K562 (cell line): ENCODE measurements at regions not wholly inside any gene's neighbourhood (a gene's known extent, or its start where the extent isn't known, plus 50 kb on each side); places are given as distances from the start of the nearest gene placed in this dataset.
A peak's percentile ranks its signal among the peaks of the same experiment; 100 is the strongest.

Source experiments
- ATAC-seq: fragments of 200-7000 bp; cut with Tn5 transposase; 3 replicates; pipeline ENCODE4 v1.9.1; 2020; ENCODE audit warnings: moderate library complexity
- BruUV-seq: library from RNA; stranded (reverse); fragments of 400-500 nt; replicated peaks from 2 replicates; lab custom pipeline; 2021; lab: Mats Ljungman, UMichigan
- CTCF ChIA-PET: fragments of 300-600 bp; formaldehyde crosslinking; extraction: SDS; loops from one replicate; lab custom pipeline; 2021; ENCODE audit warnings: low intra/inter-chr PET ratio; lab: Yijun Ruan, JAX
- POLR2A ChIA-PET: fragments of 300-600, 350-650 bp; sonication (Branson Sonifier 250); formaldehyde crosslinking; extraction: SDS; loops from one replicate; lab custom pipeline; 2021; ENCODE audit warnings: antibody characterized with exemption, inconsistent platforms; lab: Yijun Ruan, JAX
- DNase-seq, 4 experiments: peaks; one replicate each; pipeline versions ENCODE4 v3.0.0 to v3.0.0-alpha.2; 2011 to 2018; ENCODE audit warnings: low spot score in 3 of 4, mixed read lengths in 3 of 4; ENCODE audit errors: extremely low read depth in 1 of 4
- FAIRE-seq: peaks from 2 replicates; lab custom pipeline; 2011; peaks lifted over from hg19 to GRCh38; lab: Jason Lieb, UNC
- H2AFZ ChIP-seq: 2 replicates; pipeline ENCODE4 v1.6.0; 2011; ENCODE audit warnings: low read depth, low read length, control low read depth, inconsistent platforms
- H3K27ac ChIP-seq: fragments of 200-600 bp; 3 replicates; pipeline ENCODE4 v1.8.0; 2011; ENCODE audit warnings: low read depth, mild to moderate bottlenecking, control low read depth, inconsistent platforms, low read length, moderate library complexity, mixed read lengths; ENCODE audit errors: extremely low read depth
- H3K27me3 ChIP-seq, 2 experiments: fragments of 300-600 bp in 1 of 2; 2 replicates in 1 of 2; 3 replicates in 1 of 2; pipeline versions ENCODE4 v1.6.0 to v1.8.0; 2011; ENCODE audit warnings: inconsistent platforms in 2 of 2, low read length in 2 of 2, mild to moderate bottlenecking in 1 of 2, mixed read lengths in 1 of 2, moderate library complexity in 1 of 2; ENCODE audit not compliant: control insufficient read depth in 2 of 2, insufficient read depth in 2 of 2
- H3K36me3 ChIP-seq: fragments of 300-600 bp; 3 replicates; pipeline ENCODE4 v1.8.0; 2011; ENCODE audit warnings: mild to moderate bottlenecking, low read length, inconsistent platforms; ENCODE audit not compliant: control insufficient read depth, insufficient read depth
- H3K4me1 ChIP-seq, 2 experiments: fragments of 200-600 bp in 1 of 2; replicated peaks in 1 of 2; 2 replicates in 1 of 2; 3 replicates in 1 of 2; pipeline versions ENCODE4 v1.5.1 to v1.8.0; 2011; ENCODE audit warnings: inconsistent platforms in 2 of 2, low read length in 2 of 2, mild to moderate bottlenecking in 1 of 2, mixed read lengths in 1 of 2, moderate library complexity in 1 of 2; ENCODE audit not compliant: control insufficient read depth in 2 of 2, insufficient read depth in 2 of 2
- H3K4me2 ChIP-seq: 2 replicates; pipeline ENCODE4 v1.6.1; 2011; ENCODE audit warnings: low read length, control low read depth, inconsistent platforms, mixed read lengths; ENCODE audit not compliant: insufficient read depth
- H3K4me3 ChIP-seq: fragments of 200-600 bp; sonication (generic), shearing (Covaris generic); 2 replicates; pipeline ENCODE4 v1.5.1; 2016; ENCODE audit warnings: control low read depth, inconsistent platforms
- H3K79me2 ChIP-seq: fragments of 200-600 bp; 3 replicates; pipeline ENCODE4 v1.8.0; 2011; ENCODE audit warnings: low read length, inconsistent platforms; ENCODE audit not compliant: control insufficient read depth, insufficient read depth
- H3K9ac ChIP-seq, 2 experiments: 2 replicates each; pipeline versions ENCODE4 v1.6.0 to v1.6.1; 2011; ENCODE audit warnings: low read depth in 2 of 2, low read length in 2 of 2, control low read depth in 1 of 2, inconsistent platforms in 1 of 2, mild to moderate bottlenecking in 1 of 2, mixed read lengths in 1 of 2; ENCODE audit not compliant: insufficient read depth in 1 of 2
- H3K9me1 ChIP-seq: one replicate; pipeline ENCODE4 v1.6.0; 2011; ENCODE audit warnings: inconsistent platforms, mild to moderate bottlenecking, low read length, moderate library complexity; ENCODE audit not compliant: control insufficient read depth, insufficient read depth
- H3K9me3 ChIP-seq: replicated peaks from 2 replicates; pipeline ENCODE4 v1.5.1; 2011; ENCODE audit warnings: low read depth, low read length, inconsistent platforms; ENCODE audit not compliant: control insufficient read depth, insufficient read depth
- H4K20me1 ChIP-seq: replicated peaks from 2 replicates; pipeline ENCODE4 v1.6.1; 2011; ENCODE audit warnings: low read length, inconsistent platforms, mixed read lengths; ENCODE audit not compliant: control insufficient read depth, insufficient read depth
- ADNP ChIP-seq: fragments of 200-800 bp; sonication (Bioruptor generic); IDR thresholded peaks from 2 replicates; pipeline ENCODE4 v1.6.1; 2016; ENCODE audit warnings: missing genetic modification characterization, missing compliant biosample characterization
- C11orf30 ChIP-seq: fragments of 450-650 bp; IDR thresholded peaks from 2 replicates; pipeline ENCODE4 v1.6.1; 2016; ENCODE audit warnings: low read depth, mild to moderate bottlenecking
- CHCHD3 ChIP-seq: fragments of 250-450 bp; sonication (Bioruptor Pico); IDR thresholded peaks from 2 replicates; pipeline ENCODE4 v2.1.2; 2022; ENCODE audit warnings: mild to moderate bottlenecking
- CREM ChIP-seq: IDR thresholded peaks from 2 replicates; pipeline ENCODE4 v1.6.1; 2014; ENCODE audit warnings: antibody characterized with exemption, low read depth
- DIDO1 ChIP-seq: fragments of 450-650 bp; IDR thresholded peaks from 2 replicates; pipeline ENCODE4 v1.6.1; 2016; ENCODE audit warnings: low read depth, missing biosample characterization, missing genetic modification characterization
- HMG20B ChIP-seq: fragments of 250-450 bp; sonication (Bioruptor Pico); IDR thresholded peaks from 2 replicates; pipeline ENCODE4 v1.5.0; 2021; ENCODE audit warnings: mild to moderate bottlenecking
- HNRNPL ChIP-seq: fragments of 200-400 bp; formaldehyde crosslinking; IDR thresholded peaks from 2 replicates; pipeline ENCODE4 v1.6.1; 2017; ENCODE audit warnings: low read depth, mild to moderate bottlenecking, low read length
- KAT2B ChIP-seq: IDR thresholded peaks from one replicate; pipeline ENCODE4 v1.6.1; 2012; ENCODE audit warnings: low read depth, mild to moderate bottlenecking, control low read depth, inconsistent platforms, low read length, moderate library complexity
- KLF10 ChIP-seq: fragments of 250-450 bp; sonication (Bioruptor Pico); IDR thresholded peaks from 2 replicates; pipeline ENCODE4 v1.6.1; 2021; ENCODE audit warnings: matching md5 sums
- MAFF ChIP-seq: IDR thresholded peaks from 2 replicates; pipeline ENCODE4 v1.6.1; 2012; ENCODE audit warnings: low read length, improper control_type of control experiment
- MAFG ChIP-seq: fragments of 450-650 bp; conservative IDR thresholded peaks from 2 replicates; pipeline ENCODE4 v1.6.1; 2016; ENCODE audit warnings: missing genetic modification characterization, missing compliant biosample characterization
- RBM17 ChIP-seq: fragments of 200-400 bp; formaldehyde crosslinking; IDR thresholded peaks from 2 replicates; pipeline ENCODE4 v1.6.1; 2017; ENCODE audit warnings: low read depth, mild to moderate bottlenecking, low read length, borderline replicate concordance
- RBM25 ChIP-seq: fragments of 200-400 bp; formaldehyde crosslinking; IDR thresholded peaks from 2 replicates; pipeline ENCODE4 v1.6.1; 2018; ENCODE audit warnings: low read length, low read depth, moderate library complexity; ENCODE audit not compliant: severe bottlenecking
- SMAD4 ChIP-seq: fragments of 250-450 bp; sonication (Bioruptor Pico); conservative IDR thresholded peaks from 2 replicates; pipeline ENCODE4 v1.8.0; 2021; ENCODE audit warnings: inconsistent platforms, mild to moderate bottlenecking, moderate library complexity
- SPI1 ChIP-seq: IDR thresholded peaks from 2 replicates; pipeline ENCODE4 v1.6.1; 2011; ENCODE audit warnings: low read depth, low read length, control low read depth, borderline replicate concordance
- TFAM ChIP-seq: fragments of 250-450 bp; sonication (Bioruptor Pico); conservative IDR thresholded peaks from 2 replicates; pipeline ENCODE4 v1.5.0; 2021; ENCODE audit warnings: mild to moderate bottlenecking, moderate library complexity
- ZNF212 ChIP-seq: fragments of 450-650 bp; formaldehyde crosslinking; IDR thresholded peaks from 2 replicates; pipeline ENCODE4 v1.4.0; 2020; ENCODE audit warnings: mild to moderate bottlenecking
- ZNF354B ChIP-seq: fragments of 250-450 bp; sonication (Bioruptor Pico); IDR thresholded peaks from 2 replicates; pipeline ENCODE4 v1.4.0; 2020
- ZNF551 ChIP-seq: fragments of 250-450 bp; sonication (Bioruptor Pico); IDR thresholded peaks from 2 replicates; pipeline ENCODE4 v1.5.0; 2021; ENCODE audit warnings: mild to moderate bottlenecking, moderate library complexity
- WGBS: fragments of 100-300 bp; shearing (Covaris generic); methylation state at CpG from one replicate; pipeline ENCODE4 v1.1.6; 2016; ENCODE audit warnings: low coverage, mixed read lengths; ENCODE audit not compliant: insufficient coverage; ENCODE audit errors: missing lambda C conversion rate; 5-methylcytosine and 5-hydroxymethylcytosine counted together
- in situ Hi-C: fragments of 300-500 bp; cut with MboI; formaldehyde crosslinking; loops from 4 replicates; pipeline ENCODE4 v1.15.0; 2018; ENCODE audit warnings: inconsistent platforms, mixed read lengths
- intact Hi-C: fragments of 100-400 bp; cut with micrococcal nuclease; formaldehyde crosslinking; loops from 2 replicates; pipeline ENCODE4 v1.14.2; 2022
- TF ChIP-seq, protein P1 (sequence below): fragments of 450-650 bp; IDR thresholded peaks from 2 replicates; pipeline ENCODE4 v1.6.1; 2016
- TF ChIP-seq, protein P2 (sequence below): fragments of 250-450 bp; sonication (Bioruptor Pico); IDR thresholded peaks from 2 replicates; pipeline ENCODE4 v1.4.0; 2020
- TF ChIP-seq, protein P3 (sequence below): fragments of 250-450 bp; sonication (Bioruptor Pico); IDR thresholded peaks from 2 replicates; pipeline ENCODE4 v1.9.0; 2021; ENCODE audit warnings: mild to moderate bottlenecking, inconsistent platforms

DNA sequence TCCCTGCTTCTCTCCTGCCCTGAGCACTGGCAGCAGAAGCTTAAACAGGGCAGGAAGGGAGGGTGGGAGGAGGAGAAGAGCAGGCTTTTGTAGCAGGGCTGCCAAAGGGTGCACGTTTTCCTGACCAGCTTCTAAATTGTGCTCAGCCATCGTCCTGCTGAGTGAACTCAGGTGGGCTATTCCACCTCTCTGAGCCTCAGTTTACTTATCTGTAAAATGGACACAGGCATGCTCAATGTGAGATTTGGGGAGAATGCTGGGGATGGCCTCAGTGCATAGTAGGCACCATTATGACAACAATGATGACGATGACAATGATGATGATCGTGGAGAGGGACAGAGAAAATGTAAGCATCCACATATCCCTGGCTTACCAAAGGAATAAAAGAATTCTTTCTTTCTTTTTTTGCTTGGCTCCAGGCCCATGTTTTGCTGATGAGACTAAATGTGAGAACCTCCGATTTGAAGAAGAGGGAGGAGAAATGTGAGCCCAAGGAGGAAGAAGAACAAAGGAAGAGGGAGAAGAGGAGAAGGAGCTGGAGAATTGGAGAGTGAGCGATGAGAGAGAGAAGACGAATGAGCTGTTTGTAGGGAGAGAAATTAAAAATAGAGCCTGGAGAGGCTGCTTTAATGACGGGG lies 105.5 kb upstream of the MYL2 start:
- no peak overlapping the region for H2AFZ ChIP-seq
- POLR2A ChIA-PET, result interaction anchor here (0.7 to 1.0 kb wide), 2 partner anchors 12 to 344 kb away, joined by 3 read pairs; no protein-coding TSS in a partner anchor
- H3K4me2 ChIP-seq, result no peak overlapping the region
- H3K9me1 ChIP-seq, result no peaks in the 10 kb centered on the region
- in situ Hi-C loops (no loop called here), intact Hi-C loops (loop anchor here (10.0 kb wide), 1 partner anchor 159 kb away; no protein-coding TSS in a partner anchor)
- 2% methylated on average over 8 of the region's 8 CpGs for WGBS
- no peaks in the 10 kb centered on the region for H4K20me1 ChIP-seq
- no peaks in the 10 kb centered on the region for H3K79me2 ChIP-seq
- ATAC-seq, result no peak
- H3K4me3 ChIP-seq, result no peak overlapping the region
- H3K9me3 ChIP-seq, result no peaks in the 10 kb centered on the region
- FAIRE-seq, result no peak
- no peak overlapping the region for H3K9ac ChIP-seq
- CTCF ChIA-PET, result no interaction called here
- no peaks in the 10 kb centered on the region for H3K36me3 ChIP-seq
- BruUV-seq, result no TSS peak
- H3K27me3 ChIP-seq, result peaks cover 0 to 21% of the 10 kb centered on the region in 2 experiments; a peak in 2 of 5 replicates
- no peak for DNase-seq
- H3K4me1 ChIP-seq, result no peaks in the 10 kb centered on the region
- no peak overlapping the region for H3K27ac ChIP-seq
- TF ChIP-seq, protein P1, sequence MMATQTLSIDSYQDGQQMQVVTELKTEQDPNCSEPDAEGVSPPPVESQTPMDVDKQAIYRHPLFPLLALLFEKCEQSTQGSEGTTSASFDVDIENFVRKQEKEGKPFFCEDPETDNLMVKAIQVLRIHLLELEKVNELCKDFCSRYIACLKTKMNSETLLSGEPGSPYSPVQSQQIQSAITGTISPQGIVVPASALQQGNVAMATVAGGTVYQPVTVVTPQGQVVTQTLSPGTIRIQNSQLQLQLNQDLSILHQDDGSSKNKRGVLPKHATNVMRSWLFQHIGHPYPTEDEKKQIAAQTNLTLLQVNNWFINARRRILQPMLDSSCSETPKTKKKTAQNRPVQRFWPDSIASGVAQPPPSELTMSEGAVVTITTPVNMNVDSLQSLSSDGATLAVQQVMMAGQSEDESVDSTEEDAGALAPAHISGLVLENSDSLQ, result no peak
- peak; percentile 78 for TF ChIP-seq RBM25
- no peak for TF ChIP-seq KLF10 (CRISPR knock-in tag)
- no peak for TF ChIP-seq CREM
- no peak for TF ChIP-seq RBM17
- TF ChIP-seq, protein P2, sequence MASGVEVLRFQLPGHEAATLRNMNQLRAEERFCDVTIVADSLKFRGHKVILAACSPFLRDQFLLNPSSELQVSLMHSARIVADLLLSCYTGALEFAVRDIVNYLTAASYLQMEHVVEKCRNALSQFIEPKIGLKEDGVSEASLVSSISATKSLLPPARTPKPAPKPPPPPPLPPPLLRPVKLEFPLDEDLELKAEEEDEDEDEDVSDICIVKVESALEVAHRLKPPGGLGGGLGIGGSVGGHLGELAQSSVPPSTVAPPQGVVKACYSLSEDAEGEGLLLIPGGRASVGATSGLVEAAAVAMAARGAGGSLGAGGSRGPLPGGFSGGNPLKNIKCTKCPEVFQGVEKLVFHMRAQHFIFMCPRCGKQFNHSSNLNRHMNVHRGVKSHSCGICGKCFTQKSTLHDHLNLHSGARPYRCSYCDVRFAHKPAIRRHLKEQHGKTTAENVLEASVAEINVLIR (CRISPR knock-in tag), result no peak
- peak; percentile 18; the same call in 1 of the 2 replicates for TF ChIP-seq C11orf30
- TF ChIP-seq MAFG (tag), result peak; percentile 29
- TF ChIP-seq MAFF, result no peak
- no peak for TF ChIP-seq HMG20B (CRISPR knock-in tag)
- TF ChIP-seq SMAD4 (CRISPR knock-in tag), result no peak
- no peak for TF ChIP-seq KAT2B
- TF ChIP-seq SPI1, result no peak
- no peak for TF ChIP-seq HNRNPL
- TF ChIP-seq ZNF354B (CRISPR knock-in tag), result no peak
- peak; percentile 47; the same call in 1 of the 2 replicates for TF ChIP-seq ADNP (tag)
- TF ChIP-seq, protein P3, sequence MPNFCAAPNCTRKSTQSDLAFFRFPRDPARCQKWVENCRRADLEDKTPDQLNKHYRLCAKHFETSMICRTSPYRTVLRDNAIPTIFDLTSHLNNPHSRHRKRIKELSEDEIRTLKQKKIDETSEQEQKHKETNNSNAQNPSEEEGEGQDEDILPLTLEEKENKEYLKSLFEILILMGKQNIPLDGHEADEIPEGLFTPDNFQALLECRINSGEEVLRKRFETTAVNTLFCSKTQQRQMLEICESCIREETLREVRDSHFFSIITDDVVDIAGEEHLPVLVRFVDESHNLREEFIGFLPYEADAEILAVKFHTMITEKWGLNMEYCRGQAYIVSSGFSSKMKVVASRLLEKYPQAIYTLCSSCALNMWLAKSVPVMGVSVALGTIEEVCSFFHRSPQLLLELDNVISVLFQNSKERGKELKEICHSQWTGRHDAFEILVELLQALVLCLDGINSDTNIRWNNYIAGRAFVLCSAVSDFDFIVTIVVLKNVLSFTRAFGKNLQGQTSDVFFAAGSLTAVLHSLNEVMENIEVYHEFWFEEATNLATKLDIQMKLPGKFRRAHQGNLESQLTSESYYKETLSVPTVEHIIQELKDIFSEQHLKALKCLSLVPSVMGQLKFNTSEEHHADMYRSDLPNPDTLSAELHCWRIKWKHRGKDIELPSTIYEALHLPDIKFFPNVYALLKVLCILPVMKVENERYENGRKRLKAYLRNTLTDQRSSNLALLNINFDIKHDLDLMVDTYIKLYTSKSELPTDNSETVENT, result no peak
- no peak for TF ChIP-seq TFAM (CRISPR knock-in tag)
- TF ChIP-seq ZNF212, result no peak
- no peak for TF ChIP-seq CHCHD3 (CRISPR knock-in tag)
- TF ChIP-seq ZNF551, result no peak
- no peak for TF ChIP-seq DIDO1
